Retinal pigment epithelial cell (primary cell): ENCODE measurements at regions not wholly inside any gene's neighbourhood (a gene's known extent, or its start where the extent isn't known, plus 50 kb on each side); places are given as distances from the start of the nearest gene placed in this dataset.

ENCODE experiments used
- DNase-seq: peaks from one replicate; pipeline ENCODE4 v3.0.0-alpha.2; 2010; ENCODE audit warnings: low read depth
- H3K4me3 ChIP-seq: 2 replicates; pipeline ENCODE4 v1.5.1; 2011; ENCODE audit warnings: mild to moderate bottlenecking, low read length, control low read depth, moderate library complexity
- TF ChIP-seq, protein P1 (sequence below): conservative IDR thresholded peaks from 2 replicates; pipeline ENCODE4 v1.5.1; 2011; ENCODE audit warnings: low read depth, low read length, control low read depth, inconsistent platforms

DNA sequence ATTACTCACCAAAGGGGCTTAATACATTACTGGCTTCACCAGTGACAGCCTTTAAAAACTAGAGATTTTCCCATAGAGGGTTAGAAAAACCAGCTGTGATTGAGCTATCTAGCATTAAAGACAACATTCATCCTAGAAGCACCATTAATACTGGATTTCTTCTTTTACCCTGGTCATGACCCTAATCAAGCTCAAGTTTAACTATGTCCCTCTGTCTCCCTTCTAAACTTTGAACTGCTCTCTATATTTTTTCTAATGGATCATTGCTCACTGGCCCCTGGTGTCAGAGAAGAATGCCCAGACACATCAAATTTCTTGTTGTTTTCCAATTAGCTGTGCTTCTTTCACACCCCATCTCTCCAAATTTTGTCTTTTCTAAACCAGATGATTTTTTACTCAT, 1101.3 kb downstream of the XPNPEP1 start:
- TF ChIP-seq, protein P1, sequence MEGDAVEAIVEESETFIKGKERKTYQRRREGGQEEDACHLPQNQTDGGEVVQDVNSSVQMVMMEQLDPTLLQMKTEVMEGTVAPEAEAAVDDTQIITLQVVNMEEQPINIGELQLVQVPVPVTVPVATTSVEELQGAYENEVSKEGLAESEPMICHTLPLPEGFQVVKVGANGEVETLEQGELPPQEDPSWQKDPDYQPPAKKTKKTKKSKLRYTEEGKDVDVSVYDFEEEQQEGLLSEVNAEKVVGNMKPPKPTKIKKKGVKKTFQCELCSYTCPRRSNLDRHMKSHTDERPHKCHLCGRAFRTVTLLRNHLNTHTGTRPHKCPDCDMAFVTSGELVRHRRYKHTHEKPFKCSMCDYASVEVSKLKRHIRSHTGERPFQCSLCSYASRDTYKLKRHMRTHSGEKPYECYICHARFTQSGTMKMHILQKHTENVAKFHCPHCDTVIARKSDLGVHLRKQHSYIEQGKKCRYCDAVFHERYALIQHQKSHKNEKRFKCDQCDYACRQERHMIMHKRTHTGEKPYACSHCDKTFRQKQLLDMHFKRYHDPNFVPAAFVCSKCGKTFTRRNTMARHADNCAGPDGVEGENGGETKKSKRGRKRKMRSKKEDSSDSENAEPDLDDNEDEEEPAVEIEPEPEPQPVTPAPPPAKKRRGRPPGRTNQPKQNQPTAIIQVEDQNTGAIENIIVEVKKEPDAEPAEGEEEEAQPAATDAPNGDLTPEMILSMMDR: no peak
- DNase-seq: no peak
- no peak overlapping the region for H3K4me3 ChIP-seq

DNA sequence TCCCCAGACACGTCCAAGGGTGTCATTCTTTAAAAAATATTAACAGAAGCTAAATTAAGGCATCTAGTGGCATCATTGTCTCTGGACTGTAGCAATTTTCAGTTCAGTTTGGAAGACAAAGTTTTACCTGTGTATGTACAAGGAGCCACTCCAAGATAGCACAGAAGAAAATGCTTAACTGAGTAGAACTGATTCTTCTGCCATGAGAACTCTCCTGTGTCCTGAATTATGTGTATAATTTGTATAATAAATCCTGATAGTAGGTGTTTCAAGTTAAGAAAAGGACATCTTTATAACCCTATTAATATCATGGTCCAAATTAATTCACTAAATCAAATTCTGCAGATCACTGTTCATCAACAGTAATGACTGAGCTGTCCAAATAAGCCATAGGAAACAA, 1104.0 kb downstream of the XPNPEP1 start:
- TF ChIP-seq, protein P1: no peak
- H3K4me3 ChIP-seq: no peak overlapping the region
- DNase-seq: no peak

DNA sequence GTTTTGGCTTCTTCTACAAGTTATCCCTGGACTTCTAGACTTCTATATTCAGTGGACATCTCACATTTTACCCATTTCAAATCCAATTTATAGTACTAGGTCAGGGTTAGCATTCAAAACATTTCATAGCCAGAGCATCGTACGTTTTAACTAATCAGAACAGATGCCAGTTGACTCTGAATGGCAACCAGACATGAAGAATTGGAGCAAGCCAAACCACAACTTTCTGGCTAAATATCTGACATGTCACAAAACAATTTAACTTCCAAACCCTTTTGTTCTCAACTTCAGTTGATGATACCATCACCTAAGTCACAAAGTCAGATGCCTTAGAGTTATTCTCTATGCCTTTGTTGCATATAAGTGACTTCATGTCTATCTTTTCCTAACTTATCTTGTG, 1105.7 kb downstream of the XPNPEP1 start:
- no peak overlapping the region for H3K4me3 ChIP-seq
- TF ChIP-seq, protein P1: no peak
- no peak for DNase-seq

DNA sequence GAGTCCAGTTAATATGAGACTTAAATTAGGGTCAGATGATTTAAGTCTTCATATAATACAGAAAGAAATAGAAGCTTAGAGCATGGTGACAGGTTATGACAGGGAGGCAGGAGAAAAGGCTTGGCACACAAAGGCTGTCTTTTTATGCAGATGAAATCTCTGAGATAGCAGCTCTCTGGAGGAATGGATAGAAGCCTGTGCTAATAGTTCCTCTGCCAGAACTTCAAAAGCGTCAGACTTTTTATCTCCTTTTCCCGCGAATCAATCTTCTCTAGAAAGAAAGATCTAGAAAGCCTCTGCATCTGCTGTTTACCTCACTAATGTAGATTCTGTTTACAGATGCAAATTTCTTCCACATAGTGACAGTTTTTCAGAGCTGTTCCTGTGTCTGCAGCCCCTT, 1106.2 kb downstream of the XPNPEP1 start:
- DNase-seq: no peak
- TF ChIP-seq, protein P1: no peak

DNA sequence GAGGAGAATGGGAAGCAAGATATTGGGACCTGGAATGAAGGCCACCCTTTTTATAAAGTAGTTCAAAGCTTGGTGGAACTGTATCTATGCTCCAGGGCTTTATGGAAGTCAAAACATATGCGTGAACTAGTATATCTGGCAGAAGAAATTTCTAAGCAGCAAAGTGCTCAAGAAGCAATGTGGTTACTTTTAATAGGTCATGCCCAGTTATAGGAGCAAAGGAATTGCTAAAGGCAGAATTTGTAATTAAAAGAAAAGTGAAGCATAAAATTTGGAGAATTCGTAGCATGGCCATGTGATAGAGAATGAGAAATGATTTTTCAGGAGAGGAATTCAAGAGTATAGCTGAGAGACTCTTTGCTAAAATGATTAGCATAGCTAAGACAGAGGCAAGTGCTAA, 1110.4 kb downstream of the XPNPEP1 start:
- no peak for DNase-seq
- no peak overlapping the region for H3K4me3 ChIP-seq
- TF ChIP-seq, protein P1: no peak

More for the DNA sequence above, 1106.2 kb downstream of the XPNPEP1 start:
- H3K4me3 ChIP-seq: no peak overlapping the region

DNA sequence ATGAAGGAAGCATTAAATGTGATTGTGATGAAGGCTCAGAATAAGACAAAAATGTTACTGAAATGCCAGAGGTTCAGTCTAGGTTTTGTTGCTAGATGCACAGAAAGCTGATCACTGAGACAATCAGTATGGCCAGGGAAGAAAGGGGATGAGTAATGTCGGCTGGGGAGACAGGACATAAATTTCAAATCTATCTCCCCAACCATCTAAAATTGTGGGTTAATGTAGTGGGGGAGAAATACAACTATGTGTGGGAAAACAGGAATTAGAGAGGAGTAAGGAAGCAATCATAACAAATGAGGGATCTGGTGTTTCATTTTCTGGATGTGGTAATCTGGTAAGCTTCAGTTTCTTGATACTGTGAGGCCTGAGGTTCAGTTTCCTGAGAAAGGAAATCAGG, 1111.0 kb downstream of the XPNPEP1 start:
- TF ChIP-seq, protein P1: no peak
- no peak for DNase-seq
- H3K4me3 ChIP-seq: no peak overlapping the region

DNA sequence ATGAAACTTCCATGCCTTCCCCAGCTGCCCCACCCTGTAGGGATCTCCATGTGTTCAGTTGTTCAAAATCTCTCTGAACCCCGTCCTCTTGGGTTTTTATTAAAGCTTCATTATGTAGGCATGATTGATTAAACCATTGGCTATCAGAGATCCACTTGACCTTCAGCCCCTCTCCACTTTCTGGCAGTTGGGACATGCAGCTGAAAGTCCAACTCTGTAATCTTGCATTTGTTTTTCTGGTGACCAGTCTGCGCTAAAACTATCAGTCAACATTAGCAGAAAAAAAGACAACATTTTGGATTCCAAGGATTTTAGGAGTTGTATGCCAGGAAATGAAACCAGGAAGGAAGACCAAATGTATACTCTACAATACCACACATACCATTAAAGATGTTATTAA, 1115.1 kb downstream of the XPNPEP1 start:
- no peak for DNase-seq
- no peak overlapping the region for H3K4me3 ChIP-seq
- TF ChIP-seq, protein P1: no peak
